BJ (cell line): ENCODE measurements at regions not wholly inside any gene's neighbourhood (a gene's known extent, or its start where the extent isn't known, plus 50 kb on each side); places are given as distances from the start of the nearest gene placed in this dataset.

ENCODE experiments used
- CTCF ChIA-PET: fragments of 350-600 bp; formaldehyde crosslinking; extraction: SDS; loops from one replicate; lab custom pipeline; 2021; ENCODE audit warnings: antibody characterized with exemption, inconsistent platforms; lab: Yijun Ruan, JAX
- POLR2A ChIA-PET: fragments of 300-600 bp; sonication (Branson Sonifier 250); formaldehyde crosslinking; extraction: SDS; loops from one replicate; lab custom pipeline; 2021; ENCODE audit warnings: antibody characterized with exemption; lab: Charles Lee
- DNase-seq: peaks from one replicate; pipeline ENCODE4 v3.0.0-alpha.2; 2011; ENCODE audit warnings: low read depth
- H3K27me3 ChIP-seq: 2 replicates; pipeline ENCODE4 v1.6.0; 2011; ENCODE audit warnings: low read length; ENCODE audit not compliant: control insufficient read depth, insufficient read depth
- H3K36me3 ChIP-seq: 2 replicates; pipeline ENCODE4 v1.5.1; 2011; ENCODE audit warnings: low read length; ENCODE audit not compliant: control insufficient read depth, insufficient read depth
- H3K4me3 ChIP-seq: 2 replicates; pipeline ENCODE4 v1.5.1; 2011; ENCODE audit warnings: low read depth, mild to moderate bottlenecking, control low read depth, low read length
- CTCF ChIP-seq: IDR thresholded peaks from 2 replicates; pipeline ENCODE4 v1.5.1; 2011; ENCODE audit warnings: low read depth, mild to moderate bottlenecking, control low read depth, inconsistent platforms, low read length, moderate library complexity; ENCODE audit not compliant: insufficient read depth

GRCh38 chr15:96924570-96924969 lies 594.1 kb downstream of the NR2F2 start:
- no peak for DNase-seq
- H3K4me3 ChIP-seq, result no peak overlapping the region
- POLR2A ChIA-PET, result no interaction called here

GRCh38 chr15:96947296-96948229 lies 617.1 kb downstream of the NR2F2 start:
- DNase-seq, result no peak
- ChIA-PET CTCF (no interaction called here), POLR2A (no interaction called here)
- Histone ChIP-seq H3K27me3 (no peaks in the 10 kb centered on the region), H3K4me3 (no peak overlapping the region), H3K36me3 (no peaks in the 10 kb centered on the region)
- no peak for TF ChIP-seq CTCF

More at GRCh38 chr15:96924570-96924969, 594.1 kb downstream of the NR2F2 start:
- Histone ChIP-seq H3K36me3 (no peaks in the 10 kb centered on the region), H3K27me3 (no peaks in the 10 kb centered on the region)
- CTCF ChIA-PET, result no interaction called here
- no peak for TF ChIP-seq CTCF

- CTCF ChIA-PET, result no interaction called here
- POLR2A ChIA-PET, result no interaction called here
- H3K4me3 ChIP-seq, result no peak overlapping the region
- H3K36me3 ChIP-seq, result no peaks in the 10 kb centered on the region
- TF ChIP-seq CTCF, result no peak
- DNase-seq, result no peak
- H3K27me3 ChIP-seq, result no peaks in the 10 kb centered on the region
Observed at GRCh38 chr15:96948981-96949380, 618.5 kb downstream of the NR2F2 start.

- no peak for TF ChIP-seq CTCF
Observed at GRCh38 chr15:96958721-96959120, 628.2 kb downstream of the NR2F2 start.

GRCh38 chr15:96959501-96959900 lies 629.0 kb downstream of the NR2F2 start:
- CTCF ChIA-PET, result no interaction called here
- TF ChIP-seq CTCF, result no peak
- Histone ChIP-seq H3K27me3 (no peaks in the 10 kb centered on the region), H3K36me3 (no peaks in the 10 kb centered on the region), H3K4me3 (no peak overlapping the region)
- DNase-seq, result no peak
- POLR2A ChIA-PET, result no interaction called here

More at GRCh38 chr15:96958721-96959120, 628.2 kb downstream of the NR2F2 start:
- POLR2A ChIA-PET, result no interaction called here
- H3K4me3 ChIP-seq, result no peak overlapping the region
- no peaks in the 10 kb centered on the region for H3K27me3 ChIP-seq
- CTCF ChIA-PET, result no interaction called here
- DNase-seq, result no peak
- H3K36me3 ChIP-seq, result no peaks in the 10 kb centered on the region
